HL-60 (cell line): ENCODE measurements at regions not wholly inside any gene's neighbourhood (a gene's known extent, or its start where the extent isn't known, plus 50 kb on each side); places are given as distances from the start of the nearest gene placed in this dataset.
A peak's percentile ranks its signal among the peaks of the same experiment; 100 is the strongest.

ENCODE experiments used
- DNase-seq, 2 experiments: peaks; one replicate each; pipeline ENCODE4 v3.0.0-alpha.2; 2010 to 2020; ENCODE audit warnings: low read depth in 1 of 2, low spot score in 1 of 2
- H3K27ac ChIP-seq: fragments of 250-450 bp; sonication (Bioruptor Pico); replicated peaks from 2 replicates; pipeline ENCODE4 v1.5.1; 2020; ENCODE audit warnings: mild to moderate bottlenecking, moderate library complexity
- H3K27me3 ChIP-seq: fragments of 250-450 bp; sonication (Bioruptor Pico); 2 replicates; pipeline ENCODE4 v1.5.1; 2021; ENCODE audit warnings: mild to moderate bottlenecking, moderate library complexity; ENCODE audit not compliant: insufficient read depth, poor library complexity, severe bottlenecking
- H3K4me3 ChIP-seq: replicated peaks from 2 replicates; pipeline ENCODE4 v1.5.1; 2011; ENCODE audit warnings: mild to moderate bottlenecking, control low read depth, low read length; ENCODE audit not compliant: insufficient read depth
- GABPA ChIP-seq: IDR thresholded peaks from 2 replicates; pipeline ENCODE4 v1.6.1; 2012; ENCODE audit warnings: low read depth
- POLR2AphosphoS5 ChIP-seq: IDR thresholded peaks from 2 replicates; pipeline ENCODE4 v1.6.1; 2012; ENCODE audit warnings: low read depth
- REST ChIP-seq: IDR thresholded peaks from 2 replicates; pipeline ENCODE4 v1.6.1; 2012; ENCODE audit warnings: low read depth; ENCODE audit not compliant: insufficient replicate concordance
- SPI1 ChIP-seq: IDR thresholded peaks from 2 replicates; pipeline ENCODE4 v1.6.1; 2012; ENCODE audit warnings: low read depth, mild to moderate bottlenecking, borderline replicate concordance
- TF ChIP-seq, protein P1 (sequence below): IDR thresholded peaks from one replicate; pipeline ENCODE4 v1.5.1; 2011; ENCODE audit warnings: low read length, control low read depth, inconsistent platforms; ENCODE audit not compliant: insufficient read depth

GRCh38 chr2:201968476-201968875 is 65.2 kb upstream of the FZD7 start:
- Histone ChIP-seq H3K27ac (no peak overlapping the region), H3K4me3 (no peak overlapping the region), H3K27me3 (no peaks in the 10 kb centered on the region)
- DNase-seq: no peak
- TF ChIP-seq SPI1: no peak
- no peak for TF ChIP-seq POLR2AphosphoS5
- no peak for TF ChIP-seq GABPA
- no peak for TF ChIP-seq REST
- TF ChIP-seq, protein P1, sequence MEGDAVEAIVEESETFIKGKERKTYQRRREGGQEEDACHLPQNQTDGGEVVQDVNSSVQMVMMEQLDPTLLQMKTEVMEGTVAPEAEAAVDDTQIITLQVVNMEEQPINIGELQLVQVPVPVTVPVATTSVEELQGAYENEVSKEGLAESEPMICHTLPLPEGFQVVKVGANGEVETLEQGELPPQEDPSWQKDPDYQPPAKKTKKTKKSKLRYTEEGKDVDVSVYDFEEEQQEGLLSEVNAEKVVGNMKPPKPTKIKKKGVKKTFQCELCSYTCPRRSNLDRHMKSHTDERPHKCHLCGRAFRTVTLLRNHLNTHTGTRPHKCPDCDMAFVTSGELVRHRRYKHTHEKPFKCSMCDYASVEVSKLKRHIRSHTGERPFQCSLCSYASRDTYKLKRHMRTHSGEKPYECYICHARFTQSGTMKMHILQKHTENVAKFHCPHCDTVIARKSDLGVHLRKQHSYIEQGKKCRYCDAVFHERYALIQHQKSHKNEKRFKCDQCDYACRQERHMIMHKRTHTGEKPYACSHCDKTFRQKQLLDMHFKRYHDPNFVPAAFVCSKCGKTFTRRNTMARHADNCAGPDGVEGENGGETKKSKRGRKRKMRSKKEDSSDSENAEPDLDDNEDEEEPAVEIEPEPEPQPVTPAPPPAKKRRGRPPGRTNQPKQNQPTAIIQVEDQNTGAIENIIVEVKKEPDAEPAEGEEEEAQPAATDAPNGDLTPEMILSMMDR: no peak

DNA sequence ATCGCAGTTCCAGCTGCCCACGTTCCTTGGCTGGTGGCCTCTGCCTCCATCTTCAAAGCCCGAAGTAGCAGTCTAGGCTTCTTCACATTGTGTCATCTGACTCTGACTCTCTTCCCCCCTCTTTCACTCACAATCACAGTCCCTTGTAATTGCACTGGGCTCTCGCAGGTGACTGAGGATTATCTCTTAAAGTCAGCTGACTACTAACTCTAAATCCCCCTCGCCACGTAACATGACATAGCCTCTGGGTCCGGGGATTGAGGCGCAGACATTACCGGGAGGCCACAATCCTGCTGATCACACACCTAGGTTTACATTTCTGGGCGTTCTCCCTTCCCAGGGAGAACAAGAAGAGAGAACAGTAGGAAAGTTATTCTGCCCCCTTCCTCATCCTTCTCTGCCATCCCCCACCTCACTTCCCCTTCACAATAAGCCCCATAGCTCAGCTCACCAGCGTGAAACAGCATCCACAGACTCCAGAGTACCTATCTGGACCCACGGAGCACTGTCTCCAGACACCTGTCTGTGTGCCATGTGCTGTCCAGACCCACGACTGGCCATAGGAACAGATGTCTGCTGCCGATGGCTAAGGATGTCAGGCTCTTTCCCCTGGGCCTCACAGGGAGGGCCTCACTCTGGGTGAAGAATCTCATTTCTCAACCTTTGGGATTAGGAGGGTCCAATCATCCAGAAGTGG is 64.3 kb upstream of the FZD7 start:
- no peaks in the 10 kb centered on the region for H3K27me3 ChIP-seq
- TF ChIP-seq SPI1: peak; percentile 61
- TF ChIP-seq, protein P1: no peak
- peak in 1 of 2 experiments; percentile 9 for DNase-seq
- no peak overlapping the region for H3K4me3 ChIP-seq
- H3K27ac ChIP-seq: no peak overlapping the region

- Histone ChIP-seq H3K27ac (no peak overlapping the region), H3K4me3 (no peak overlapping the region), H3K27me3 (no peaks in the 10 kb centered on the region)
- 0 out of 2 replicates have a peak, but pooled peaks have one; percentile 36 for TF ChIP-seq POLR2AphosphoS5
- TF ChIP-seq GABPA: no peak
- peak in 1 of 2 experiments; percentile 69 for DNase-seq
These were observed 63.5 kb upstream of the FZD7 start for GRCh38 chr2:201969938-201970785.

GRCh38 chr2:201970786-201971108 is 62.9 kb upstream of the FZD7 start:
- Histone ChIP-seq H3K4me3 (no peak overlapping the region), H3K27ac (no peak overlapping the region), H3K27me3 (no peaks in the 10 kb centered on the region)
- TF ChIP-seq SPI1 (no peak), POLR2AphosphoS5 (no peak), REST (no peak), GABPA (no peak)
- TF ChIP-seq, protein P1: no peak
- DNase-seq: no peak
